GM23338 (cell line): ENCODE measurements at regions not wholly inside any gene's neighbourhood (a gene's known extent, or its start where the extent isn't known, plus 50 kb on each side); places are given as distances from the start of the nearest gene placed in this dataset.

Experiments
- ATAC-seq: fragments of 200-7000 bp; cut with Tn5 transposase; 3 replicates; pipeline ENCODE4 v1.9.1; 2020
- DNase-seq: peaks from one replicate; pipeline ENCODE4 v3.0.0-alpha.2; 2015; ENCODE audit warnings: low spot score
- H2AFZ ChIP-seq: fragments of 200-600 bp; sonication (generic); 2 replicates; pipeline ENCODE4 v1.8.0; 2016; ENCODE audit warnings: antibody characterized with exemption, mild to moderate bottlenecking, moderate library complexity
- H3F3A ChIP-seq: fragments of 200-600 bp; sonication (generic); replicated peaks from 2 replicates; pipeline ENCODE4 v1.8.0; 2017; ENCODE audit warnings: antibody characterized with exemption, mixed run types, low read depth
- H3K27ac ChIP-seq: fragments of 200-600 bp; sonication (generic); 2 replicates; pipeline ENCODE4 v1.6.1; 2016; ENCODE audit warnings: low read depth
- H3K27me3 ChIP-seq: fragments of 200-600 bp; sonication (generic); 2 replicates; pipeline ENCODE4 v1.8.0; 2016; ENCODE audit warnings: mild to moderate bottlenecking, mixed run types, moderate library complexity; ENCODE audit not compliant: insufficient read depth
- H3K36me3 ChIP-seq: fragments of 200-600 bp; sonication (generic); 2 replicates; pipeline ENCODE4 v1.8.0; 2016; ENCODE audit warnings: mild to moderate bottlenecking; ENCODE audit not compliant: insufficient read depth
- H3K4me1 ChIP-seq: fragments of 200-600 bp; sonication (generic); 2 replicates; pipeline ENCODE4 v1.8.0; 2016; ENCODE audit warnings: mild to moderate bottlenecking, moderate library complexity; ENCODE audit not compliant: insufficient read depth
- H3K4me2 ChIP-seq: fragments of 200-600 bp; sonication (generic); 2 replicates; pipeline ENCODE4 v1.7.1; 2017; ENCODE audit warnings: mixed run types
- H3K4me3 ChIP-seq: fragments of 200-600 bp; sonication (generic); 2 replicates; pipeline ENCODE4 v1.6.1; 2016; ENCODE audit warnings: mixed run types
- H3K79me2 ChIP-seq: fragments of 200-600 bp; sonication (generic); replicated peaks from 2 replicates; pipeline ENCODE4 v1.8.0; 2017; ENCODE audit warnings: mild to moderate bottlenecking; ENCODE audit not compliant: insufficient read depth
- H3K9me2 ChIP-seq: fragments of 200-600 bp; sonication (generic); 2 replicates; pipeline ENCODE4 v1.8.0; 2017; ENCODE audit not compliant: insufficient read depth
- H4K20me1 ChIP-seq: fragments of 200-600 bp; sonication (generic); replicated peaks from 2 replicates; pipeline ENCODE4 v1.8.0; 2017; ENCODE audit warnings: mild to moderate bottlenecking; ENCODE audit not compliant: insufficient read depth
- H3K27ac Mint-ChIP-seq: 2 replicates; pipeline ENCODE4 v1.8.0; 2020; ENCODE audit warnings: inconsistent platforms, mild to moderate bottlenecking, moderate library complexity, mixed read lengths
- H3K27me3 Mint-ChIP-seq: 3 replicates; pipeline ENCODE4 v1.8.0; 2022; ENCODE audit warnings: low read depth, mild to moderate bottlenecking, moderate library complexity, mixed read lengths, inconsistent platforms; ENCODE audit not compliant: insufficient read depth, poor library complexity
- H3K36me3 Mint-ChIP-seq: 3 replicates; pipeline ENCODE4 v1.8.0; 2021; ENCODE audit warnings: low read depth, mild to moderate bottlenecking, inconsistent platforms, moderate library complexity, mixed read lengths
- H3K4me1 Mint-ChIP-seq: 3 replicates; pipeline ENCODE4 v1.8.0; 2020; ENCODE audit warnings: mild to moderate bottlenecking, inconsistent platforms, mixed read lengths
- H3K4me3 Mint-ChIP-seq: 3 replicates; pipeline ENCODE4 v1.8.0; 2021; ENCODE audit warnings: moderate library complexity, mild to moderate bottlenecking, inconsistent platforms, mixed read lengths
- H3K9me3 Mint-ChIP-seq: 3 replicates; pipeline ENCODE4 v1.8.0; 2020; ENCODE audit warnings: moderate library complexity, mild to moderate bottlenecking, inconsistent platforms, mixed read lengths
- CTCF ChIP-seq, 2 experiments: fragments of 200-600 bp in 1 of 2; sonication (generic) in 1 of 2; conservative IDR thresholded peaks; 2 replicates each; pipeline versions ENCODE4 v1.5.1 to v1.6.1; 2016 to 2017; ENCODE audit warnings: antibody characterized with exemption in 2 of 2, low read depth in 2 of 2, mild to moderate bottlenecking in 2 of 2, moderate library complexity in 1 of 2
- ETS1 ChIP-seq: IDR thresholded peaks from 2 replicates; pipeline ENCODE4 v1.6.1; 2016; ENCODE audit warnings: antibody characterized with exemption
- EZH2 ChIP-seq: fragments of 200-600 bp; sonication (generic); IDR thresholded peaks from one replicate; pipeline ENCODE4 v1.8.0; 2017; ENCODE audit warnings: antibody characterized with exemption, mild to moderate bottlenecking, low read depth; ENCODE audit not compliant: unreplicated experiment
- NANOG ChIP-seq: IDR thresholded peaks from 2 replicates; pipeline ENCODE4 v1.6.1; 2016; ENCODE audit warnings: antibody characterized with exemption, borderline replicate concordance
- POLR2AphosphoS5 ChIP-seq: IDR thresholded peaks from 2 replicates; pipeline ENCODE4 v1.6.1; 2016; ENCODE audit warnings: antibody characterized with exemption, low read depth
- STAT1 ChIP-seq: IDR thresholded peaks from one replicate; pipeline ENCODE4 v1.6.1; 2016; ENCODE audit warnings: antibody characterized with exemption; ENCODE audit not compliant: unreplicated experiment
- ZNF331 ChIP-seq: fragments of 250-450 bp; sonication (Bioruptor Pico); IDR thresholded peaks from 2 replicates; pipeline ENCODE4 v1.5.0; 2020; ENCODE audit warnings: low read depth, mild to moderate bottlenecking, moderate library complexity
- ZNF462 ChIP-seq: fragments of 250-450 bp; sonication (Bioruptor Pico); IDR thresholded peaks from 2 replicates; pipeline ENCODE4 v1.5.0; 2020; ENCODE audit warnings: mild to moderate bottlenecking, moderate library complexity

GRCh38 chr6:121515630-121516265, 80.3 kb downstream of the GJA1 start:
- Histone ChIP-seq H4K20me1 (no peaks in the 10 kb centered on the region), H3K36me3 (no peaks in the 10 kb centered on the region), H3K27me3 (no peaks in the 10 kb centered on the region), H2AFZ (no peak overlapping the region; the same call in 1 of the 2 replicates), H3K27ac (no peak overlapping the region), H3K4me1 (peaks cover 7% of the 10 kb centered on the region), H3K79me2 (no peaks in the 10 kb centered on the region), H3F3A (no peaks in the 10 kb centered on the region), H3K9me2 (no peaks in the 10 kb centered on the region), H3K4me2 (no peak overlapping the region), H3K4me3 (no peak overlapping the region)
- H3K4me3 Mint-ChIP-seq: no peak overlapping the region
- TF ChIP-seq ETS1: no peak
- TF ChIP-seq CTCF (conservative IDR thresholded peaks at IDR 0.05; ENCODE audit: low read depth in 2 of 2): no peak
- TF ChIP-seq EZH2: no peak
- no peak for TF ChIP-seq STAT1
- no peak for TF ChIP-seq ZNF331 (CRISPR knock-in tag)
- no peak for TF ChIP-seq NANOG
- no peak for TF ChIP-seq POLR2AphosphoS5
- no peak for TF ChIP-seq ZNF462
- DNase-seq (no peak), ATAC-seq (no peak)
- H3K36me3 Mint-ChIP-seq: no peaks in the 10 kb centered on the region
- H3K27me3 Mint-ChIP-seq: peaks cover 3% of the 10 kb centered on the region
- no peaks in the 10 kb centered on the region for H3K9me3 Mint-ChIP-seq
- H3K27ac Mint-ChIP-seq: no peak overlapping the region
- H3K4me1 Mint-ChIP-seq: peaks cover 6% of the 10 kb centered on the region
